Adrenal gland (tissue), 5 donors: ENCODE measurements at regions not wholly inside any gene's neighbourhood (a gene's known extent, or its start where the extent isn't known, plus 50 kb on each side); places are given as distances from the start of the nearest gene placed in this dataset.

Experiments
- POLR2A ChIP-seq, 2 donors: fragments of 450-650 bp; IDR thresholded peaks; one replicate each; pipeline ENCODE4 v1.6.1; 2017; ENCODE audit warnings: antibody characterized with exemption in 2 of 2, mild to moderate bottlenecking in 2 of 2, moderate library complexity in 1 of 2
- TF ChIP-seq, protein P1 (sequence below), 6 experiments: fragments of 450-650 bp in 4 of 6; fragments of 200-600 bp in 2 of 6; sonication (generic) in 1 of 6; IDR thresholded peaks; 1 replicate in 5 of 6; 2 replicates in 1 of 6; pipeline versions ENCODE4 v1.5.1 to v1.8.0; 2016 to 2021; ENCODE audit warnings: antibody characterized with exemption in 6 of 6, mild to moderate bottlenecking in 2 of 6, moderate library complexity in 1 of 6
- donor health status: DM: no; HTN: no; CAD: no.

DNA sequence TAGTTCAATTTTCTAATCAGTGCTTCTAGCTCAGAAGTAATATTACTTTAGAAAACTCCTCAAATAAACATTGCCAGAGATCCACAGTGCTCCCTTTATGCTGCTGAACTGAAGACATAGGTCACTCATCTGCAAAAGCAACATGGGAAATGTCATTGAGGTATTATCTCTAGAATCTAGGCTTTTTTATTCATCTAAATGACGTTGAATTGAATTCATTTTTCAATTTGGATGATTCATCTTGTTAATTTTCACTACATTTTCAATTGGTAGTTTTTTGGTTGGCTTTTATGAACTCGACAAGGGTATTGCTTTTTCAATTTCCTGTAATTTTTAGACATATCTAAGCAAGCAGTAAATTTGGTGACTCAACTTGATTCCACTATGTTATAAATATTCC lies 275.4 kb downstream of the NFKBIZ start:
- TF ChIP-seq, protein P1, sequence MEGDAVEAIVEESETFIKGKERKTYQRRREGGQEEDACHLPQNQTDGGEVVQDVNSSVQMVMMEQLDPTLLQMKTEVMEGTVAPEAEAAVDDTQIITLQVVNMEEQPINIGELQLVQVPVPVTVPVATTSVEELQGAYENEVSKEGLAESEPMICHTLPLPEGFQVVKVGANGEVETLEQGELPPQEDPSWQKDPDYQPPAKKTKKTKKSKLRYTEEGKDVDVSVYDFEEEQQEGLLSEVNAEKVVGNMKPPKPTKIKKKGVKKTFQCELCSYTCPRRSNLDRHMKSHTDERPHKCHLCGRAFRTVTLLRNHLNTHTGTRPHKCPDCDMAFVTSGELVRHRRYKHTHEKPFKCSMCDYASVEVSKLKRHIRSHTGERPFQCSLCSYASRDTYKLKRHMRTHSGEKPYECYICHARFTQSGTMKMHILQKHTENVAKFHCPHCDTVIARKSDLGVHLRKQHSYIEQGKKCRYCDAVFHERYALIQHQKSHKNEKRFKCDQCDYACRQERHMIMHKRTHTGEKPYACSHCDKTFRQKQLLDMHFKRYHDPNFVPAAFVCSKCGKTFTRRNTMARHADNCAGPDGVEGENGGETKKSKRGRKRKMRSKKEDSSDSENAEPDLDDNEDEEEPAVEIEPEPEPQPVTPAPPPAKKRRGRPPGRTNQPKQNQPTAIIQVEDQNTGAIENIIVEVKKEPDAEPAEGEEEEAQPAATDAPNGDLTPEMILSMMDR (IDR thresholded peaks at IDR 0.05) = no peak
- no peak for TF ChIP-seq POLR2A (IDR thresholded peaks at IDR 0.05)
